NCI-H2196 treated with DMSO at 0.1 percent for 48 hours (cell line): ENCODE measurements at regions not wholly inside any gene's neighbourhood (a gene's known extent, or its start where the extent isn't known, plus 50 kb on each side); places are given as distances from the start of the nearest gene placed in this dataset.

Source experiments
- DNase-seq: peaks from one replicate; lab custom pipeline; 2025; ENCODE audit not compliant: unreplicated experiment; lab: John Stamatoyannopoulos, UW

GRCh38 chr22:46089426-46090035, 60.8 kb upstream of the PPARA start:
- no peak for DNase-seq

GRCh38 chr22:46090036-46090591, 60.2 kb upstream of the PPARA start:
- DNase-seq, result no peak

- DNase-seq, result no peak
These were observed 59.6 kb upstream of the PPARA start for GRCh38 chr22:46090631-46091201.

GRCh38 chr22:46091277-46091977, 58.9 kb upstream of the PPARA start:
- no peak for DNase-seq

- no peak for DNase-seq
These were observed 58.3 kb upstream of the PPARA start for GRCh38 chr22:46092011-46092410.

- no peak for DNase-seq
These were observed 57.5 kb upstream of the PPARA start for GRCh38 chr22:46092670-46093410.

- no peak for DNase-seq
These were observed 56.5 kb upstream of the PPARA start for GRCh38 chr22:46093796-46094195.

- DNase-seq, result no peak
These were observed 55.6 kb upstream of the PPARA start for GRCh38 chr22:46094676-46095075.

GRCh38 chr22:46096051-46096450, 54.3 kb upstream of the PPARA start:
- DNase-seq, result no peak

GRCh38 chr22:46096706-46097230, 53.6 kb upstream of the PPARA start:
- no peak for DNase-seq

- no peak for DNase-seq
These were observed 52.9 kb upstream of the PPARA start for GRCh38 chr22:46097268-46097900.

- DNase-seq, result no peak
These were observed 51.5 kb upstream of the PPARA start for GRCh38 chr22:46098525-46099475.

GRCh38 chr22:46099740-46100139, 50.6 kb upstream of the PPARA start:
- no peak for DNase-seq

- DNase-seq, result no peak
These were observed 49.8 kb upstream of the PPARA start for GRCh38 chr22:46100401-46101105.
